ENCODE measurements at regions not wholly inside any gene's neighbourhood (a gene's known extent, or its start where the extent isn't known, plus 50 kb on each side); places are given as distances from the start of the nearest gene placed in this dataset.

DNA sequence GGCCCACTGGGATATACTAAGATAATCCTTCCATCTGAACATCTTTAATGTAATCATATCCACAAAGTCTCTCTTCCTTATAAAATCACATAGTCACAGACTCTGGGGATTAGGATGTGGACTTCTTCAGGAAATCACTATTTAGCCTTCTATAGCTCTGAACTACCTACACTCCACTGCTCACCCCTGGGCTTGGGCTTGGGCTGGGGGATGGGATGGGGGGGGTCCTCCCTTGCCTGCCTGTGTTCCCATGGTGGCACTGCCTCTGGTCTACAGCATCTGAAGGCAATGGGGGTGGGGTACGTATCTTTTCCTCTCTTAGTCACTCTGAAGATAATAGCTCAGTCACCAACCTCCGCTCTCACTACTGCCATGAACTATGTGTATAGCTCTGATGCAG lies 67.8 kb upstream of the SERTM1 start:
- no peak for TF ChIP-seq GABPA (IDR thresholded peaks at IDR 0.05; ENCODE audit: low read depth)
- TF ChIP-seq, protein P1, sequence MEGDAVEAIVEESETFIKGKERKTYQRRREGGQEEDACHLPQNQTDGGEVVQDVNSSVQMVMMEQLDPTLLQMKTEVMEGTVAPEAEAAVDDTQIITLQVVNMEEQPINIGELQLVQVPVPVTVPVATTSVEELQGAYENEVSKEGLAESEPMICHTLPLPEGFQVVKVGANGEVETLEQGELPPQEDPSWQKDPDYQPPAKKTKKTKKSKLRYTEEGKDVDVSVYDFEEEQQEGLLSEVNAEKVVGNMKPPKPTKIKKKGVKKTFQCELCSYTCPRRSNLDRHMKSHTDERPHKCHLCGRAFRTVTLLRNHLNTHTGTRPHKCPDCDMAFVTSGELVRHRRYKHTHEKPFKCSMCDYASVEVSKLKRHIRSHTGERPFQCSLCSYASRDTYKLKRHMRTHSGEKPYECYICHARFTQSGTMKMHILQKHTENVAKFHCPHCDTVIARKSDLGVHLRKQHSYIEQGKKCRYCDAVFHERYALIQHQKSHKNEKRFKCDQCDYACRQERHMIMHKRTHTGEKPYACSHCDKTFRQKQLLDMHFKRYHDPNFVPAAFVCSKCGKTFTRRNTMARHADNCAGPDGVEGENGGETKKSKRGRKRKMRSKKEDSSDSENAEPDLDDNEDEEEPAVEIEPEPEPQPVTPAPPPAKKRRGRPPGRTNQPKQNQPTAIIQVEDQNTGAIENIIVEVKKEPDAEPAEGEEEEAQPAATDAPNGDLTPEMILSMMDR (IDR thresholded peaks at IDR 0.05) = no peak
- no peak for TF ChIP-seq RAD21 (IDR thresholded peaks at IDR 0.05; ENCODE audit: low read length)

Measured in SK-N-SH (cell line).